NT2/D1 (cell line): ENCODE measurements at regions not wholly inside any gene's neighbourhood (a gene's known extent, or its start where the extent isn't known, plus 50 kb on each side); places are given as distances from the start of the nearest gene placed in this dataset.

Experiments
- YY1 ChIP-seq: IDR thresholded peaks from 2 replicates; pipeline ENCODE4 v1.6.1; 2011; ENCODE audit not compliant: insufficient read length, insufficient read depth
- ZNF274 ChIP-seq: IDR thresholded peaks from 2 replicates; pipeline ENCODE4 v1.6.1; 2011; ENCODE audit warnings: mild to moderate bottlenecking, low read depth, low read length

DNA sequence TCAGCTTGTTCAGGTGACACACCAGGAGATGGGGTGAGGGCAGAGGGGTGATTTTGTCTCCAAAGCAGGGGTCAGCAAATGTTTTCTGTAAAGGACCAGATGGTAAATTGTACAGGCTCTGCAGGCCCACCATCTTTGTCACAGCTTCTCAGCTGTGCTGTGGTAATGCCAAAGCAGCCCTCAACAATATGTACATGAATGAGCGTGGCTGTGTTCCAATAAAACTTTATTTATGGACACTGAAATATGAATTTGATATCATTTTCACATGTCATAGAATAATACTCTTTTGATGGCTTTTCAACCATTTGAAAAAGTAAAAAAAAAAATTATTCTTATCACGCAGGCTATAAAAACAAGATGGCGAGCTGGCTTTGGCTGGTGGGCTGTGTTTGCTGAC is 206.4 kb upstream of the RPL38 start:
- TF ChIP-seq YY1, result no peak
- TF ChIP-seq ZNF274, result no peak
